ENCODE measurements at regions not wholly inside any gene's neighbourhood (a gene's known extent, or its start where the extent isn't known, plus 50 kb on each side); places are given as distances from the start of the nearest gene placed in this dataset.

- TF ChIP-seq ZNF652 (CRISPR knock-in tag; IDR thresholded peaks at IDR 0.05; ENCODE audit: borderline replicate concordance, low read depth) (no peak), ASH2L (IDR thresholded peaks at IDR 0.05; ENCODE audit: insufficient read length, low read depth, low read length) (peak; percentile 41), ZNF800 (CRISPR knock-in tag; IDR thresholded peaks at IDR 0.05) (no peak), EP300 (IDR thresholded peaks at IDR 0.05; ENCODE audit: low read depth in 2 of 2, low read length in 2 of 2) (peak in 1 of 2 experiments; percentile 70; a peak in 2 of 4 replicates), EP300 (CRISPR knock-in tag; IDR thresholded peaks at IDR 0.05; ENCODE audit: borderline replicate concordance) (0 out of 2 replicates have a peak, but pooled peaks have one; percentile 56), NR2F1 (CRISPR knock-in tag; IDR thresholded peaks at IDR 0.05) (no peak; a peak in 1 of 4 replicates), PPARG (CRISPR knock-in tag; conservative IDR thresholded peaks at IDR 0.05) (no peak), ZNF280B (CRISPR knock-in tag; IDR thresholded peaks at IDR 0.05; ENCODE audit: borderline replicate concordance) (no peak), TBL1XR1 (IDR thresholded peaks at IDR 0.05; ENCODE audit: borderline replicate concordance, low read length, partially characterized antibody) (no peak), ZNF260 (CRISPR knock-in tag; IDR thresholded peaks at IDR 0.05; ENCODE audit: borderline replicate concordance, low read depth) (no peak), ZNF460 (CRISPR knock-in tag; IDR thresholded peaks at IDR 0.05; ENCODE audit: borderline replicate concordance) (no peak), HNF1B (CRISPR knock-in tag; IDR thresholded peaks at IDR 0.05) (peak; percentile 31; the same call in 1 of the 2 replicates), NFYC (CRISPR knock-in tag; IDR thresholded peaks at IDR 0.05) (no peak), BORCS8-MEF2B (CRISPR knock-in tag; IDR thresholded peaks at IDR 0.05) (no peak), ZNF839 (CRISPR knock-in tag; IDR thresholded peaks at IDR 0.05; ENCODE audit: borderline replicate concordance) (no peak), PHF21A (CRISPR knock-in tag; IDR thresholded peaks at IDR 0.05) (peak; percentile 82), IKZF4 (CRISPR knock-in tag; IDR thresholded peaks at IDR 0.05; ENCODE audit: borderline replicate concordance, low read depth, not compliant biosample characterization) (no peak), ZNF687 (CRISPR knock-in tag; IDR thresholded peaks at IDR 0.05) (no peak; the same call in 1 of the 2 replicates)
These were observed 172.7 kb downstream of the TTLL2 start (continued) for GRCh38 chr6:167497428-167498056.
